ENCODE measurements at regions not wholly inside any gene's neighbourhood (a gene's known extent, or its start where the extent isn't known, plus 50 kb on each side); places are given as distances from the start of the nearest gene placed in this dataset.
"Not testable (repeated sequence)": the region's sequence is repeated elsewhere in the genome, so short reads cannot be mapped to it uniquely, and the experiment has no call there.

GRCh38 chrY:11069271-11069670 is 1541.6 kb downstream of the TSPY10 start:
- no peak overlapping the region for H3K27ac ChIP-seq
- H3K4me1 ChIP-seq = no peaks in the 10 kb centered on the region
- H3K36me3 ChIP-seq = no peaks in the 10 kb centered on the region
- DNase-seq (no peak), ATAC-seq (no peak)
- H3K9me3 ChIP-seq = no peaks in the 10 kb centered on the region
- no peaks in the 10 kb centered on the region for H3K27me3 ChIP-seq
- no peak overlapping the region for H3K4me3 ChIP-seq
- TF ChIP-seq CTCF (IDR thresholded peaks at IDR 0.05 in 4 of 5, conservative IDR thresholded peaks at IDR 0.05 in 1 of 5) = no peak
- TF ChIP-seq POLR2A (IDR thresholded peaks at IDR 0.05) = no peak
- in situ Hi-C loops (cut with MboI; ENCODE audit: low sequenced_read_pairs in 4 of 4) (no loop called here), intact Hi-C loops (cut with DNase I; ENCODE audit: low total_unique reads) (no loop called here)

GRCh38 chrY:11070250-11071113 is 1542.8 kb downstream of the TSPY10 start:
- in situ Hi-C loops (cut with MboI; ENCODE audit: low sequenced_read_pairs in 4 of 4) = no loop called here
- Histone ChIP-seq H3K4me1 (no peaks in the 10 kb centered on the region), H3K27me3 (no peaks in the 10 kb centered on the region), H3K27ac (no peak overlapping the region), H3K9me3 (no peaks in the 10 kb centered on the region), H3K36me3 (no peaks in the 10 kb centered on the region), H3K4me3 (no peak overlapping the region)
- ATAC-seq = no peak
- intact Hi-C loops (cut with DNase I; ENCODE audit: low total_unique reads) = no loop called here
- DNase-seq = no peak
- no peak for TF ChIP-seq POLR2A (IDR thresholded peaks at IDR 0.05)
- TF ChIP-seq CTCF (IDR thresholded peaks at IDR 0.05 in 4 of 5, conservative IDR thresholded peaks at IDR 0.05 in 1 of 5) = no peak

GRCh38 chrY:11085801-11086200 is 1558.1 kb downstream of the TSPY10 start:
- H3K9me3 ChIP-seq; intact Hi-C loops (cut with DNase I; ENCODE audit: low total_unique reads); in situ Hi-C loops (cut with MboI; ENCODE audit: low sequenced_read_pairs in 4 of 4): not testable (repeated sequence)

GRCh38 chrY:11097498-11097897 is 1569.8 kb downstream of the TSPY10 start:
- DNase-seq; H3K27ac ChIP-seq; H3K4me3 ChIP-seq; H3K4me1 ChIP-seq; H3K27me3 ChIP-seq; ATAC-seq; intact Hi-C loops (cut with DNase I; ENCODE audit: low total_unique reads); H3K36me3 ChIP-seq; H3K9me3 ChIP-seq; in situ Hi-C loops (cut with MboI; ENCODE audit: low sequenced_read_pairs in 4 of 4): not testable (repeated sequence)

More at GRCh38 chrY:11085801-11086200, 1558.1 kb downstream of the TSPY10 start:
- DNase-seq, H3K4me3 ChIP-seq, H3K36me3 ChIP-seq, ATAC-seq, H3K4me1 ChIP-seq, H3K27ac ChIP-seq, H3K27me3 ChIP-seq: not testable (repeated sequence)

- ATAC-seq; in situ Hi-C loops (cut with MboI; ENCODE audit: low sequenced_read_pairs in 4 of 4); H3K27me3 ChIP-seq; H3K27ac ChIP-seq; DNase-seq; H3K36me3 ChIP-seq; H3K4me1 ChIP-seq; intact Hi-C loops (cut with DNase I; ENCODE audit: low total_unique reads); H3K4me3 ChIP-seq; H3K9me3 ChIP-seq: not testable (repeated sequence)
Measured at GRCh38 chrY:11098419-11098818, 1570.7 kb downstream of the TSPY10 start.

- Histone ChIP-seq H3K27ac (no peak overlapping the region), H3K4me3 (no peak overlapping the region), H3K9me3 (no peaks in the 10 kb centered on the region), H3K4me1 (no peaks in the 10 kb centered on the region), H3K36me3 (no peaks in the 10 kb centered on the region), H3K27me3 (no peaks in the 10 kb centered on the region)
- ATAC-seq = no peak
- in situ Hi-C loops (cut with MboI; ENCODE audit: low sequenced_read_pairs in 4 of 4) (no loop called here), intact Hi-C loops (cut with DNase I; ENCODE audit: low total_unique reads) (no loop called here)
- no peak for DNase-seq
- TF ChIP-seq POLR2A (IDR thresholded peaks at IDR 0.05) (no peak), CTCF (IDR thresholded peaks at IDR 0.05 in 4 of 5, conservative IDR thresholded peaks at IDR 0.05 in 1 of 5) (no peak)
Measured at GRCh38 chrY:11099004-11099403, 1571.3 kb downstream of the TSPY10 start.

GRCh38 chrY:11100472-11100871 is 1572.8 kb downstream of the TSPY10 start:
- in situ Hi-C loops (cut with MboI; ENCODE audit: low sequenced_read_pairs in 4 of 4); H3K4me1 ChIP-seq; ATAC-seq; H3K27me3 ChIP-seq; intact Hi-C loops (cut with DNase I; ENCODE audit: low total_unique reads); DNase-seq; H3K9me3 ChIP-seq; H3K27ac ChIP-seq; H3K4me3 ChIP-seq; H3K36me3 ChIP-seq: not testable (repeated sequence)

- ATAC-seq; H3K36me3 ChIP-seq; H3K9me3 ChIP-seq; intact Hi-C loops (cut with DNase I; ENCODE audit: low total_unique reads); H3K4me1 ChIP-seq; DNase-seq; H3K27ac ChIP-seq; H3K27me3 ChIP-seq; H3K4me3 ChIP-seq; in situ Hi-C loops (cut with MboI; ENCODE audit: low sequenced_read_pairs in 4 of 4): not testable (repeated sequence)
Measured at GRCh38 chrY:11102987-11103386, 1575.3 kb downstream of the TSPY10 start.
